ENCODE measurements at regions not wholly inside any gene's neighbourhood (a gene's known extent, or its start where the extent isn't known, plus 50 kb on each side); places are given as distances from the start of the nearest gene placed in this dataset.

DNA sequence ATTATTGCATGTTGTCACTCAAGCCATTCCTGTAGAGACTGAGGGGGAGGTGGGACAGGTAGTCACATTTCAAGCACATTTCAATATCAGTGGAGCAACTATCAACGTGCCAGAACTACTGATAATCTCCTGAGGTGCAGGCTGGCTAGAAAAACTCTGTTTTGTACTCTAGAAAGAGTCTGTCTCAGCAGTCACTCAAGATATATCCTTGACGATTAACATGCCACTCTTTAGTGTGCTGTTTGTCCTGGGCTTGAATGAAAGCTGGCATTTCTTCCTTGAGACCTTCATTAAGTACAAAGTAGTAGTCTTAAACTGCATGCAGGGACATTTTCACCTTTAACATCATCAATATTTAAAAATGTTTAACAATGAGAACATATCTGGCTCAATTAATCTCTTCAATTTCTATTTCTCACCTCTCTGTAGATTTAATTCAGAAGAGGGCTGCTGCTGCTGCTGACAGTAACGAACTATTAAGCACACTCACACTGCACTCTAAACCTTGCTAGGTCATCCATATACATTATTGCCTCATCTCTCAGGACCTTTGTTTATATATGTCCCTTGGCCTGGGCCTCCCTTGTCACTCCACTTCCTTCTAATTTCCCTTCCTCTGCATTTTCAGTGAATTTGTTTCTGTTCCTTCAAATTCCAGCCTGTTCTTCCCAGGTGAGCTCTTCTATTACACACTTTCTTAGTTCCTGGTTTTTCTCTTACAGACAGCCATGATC is 412.0 kb downstream of the HAPSTR1 start:
- TF ChIP-seq CTCF (IDR thresholded peaks at IDR 0.05) = no peak
- TF ChIP-seq POLR2A (IDR thresholded peaks at IDR 0.05) = no peak

Data from thyroid gland (tissue), 4 donors.